IgD-negative memory B cell (primary cell): ENCODE measurements at regions not wholly inside any gene's neighbourhood (a gene's known extent, or its start where the extent isn't known, plus 50 kb on each side); places are given as distances from the start of the nearest gene placed in this dataset.
"Not testable (repeated sequence)": the region's sequence is repeated elsewhere in the genome, so short reads cannot be mapped to it uniquely, and the experiment has no call there.

Experiments
- H3K27ac Mint-ChIP-seq, 3 donors: one replicate each; pipeline ENCODE4 v1.8.0; 2020 to 2022; ENCODE audit warnings: mild to moderate bottlenecking in 3 of 3, mixed read lengths in 3 of 3, moderate library complexity in 1 of 3
- H3K27me3 Mint-ChIP-seq: one replicate; pipeline ENCODE4 v1.8.0; 2021; ENCODE audit warnings: mixed read lengths
- H3K36me3 Mint-ChIP-seq: one replicate; pipeline ENCODE4 v1.8.0; 2020; ENCODE audit warnings: mild to moderate bottlenecking, mixed read lengths
- H3K4me1 Mint-ChIP-seq, 3 donors: one replicate each; pipeline ENCODE4 v1.8.0; 2020 to 2022; ENCODE audit warnings: mixed read lengths in 3 of 3, mild to moderate bottlenecking in 1 of 3
- H3K4me3 Mint-ChIP-seq, 4 donors: one replicate each; pipeline ENCODE4 v1.8.0; 2020 to 2022; ENCODE audit warnings: mild to moderate bottlenecking in 4 of 4, mixed read lengths in 4 of 4, moderate library complexity in 3 of 4
- H3K9me3 Mint-ChIP-seq, 3 donors: one replicate each; pipeline ENCODE4 v1.8.0; 2020 to 2021; ENCODE audit warnings: mixed read lengths in 3 of 3, mild to moderate bottlenecking in 1 of 3

GRCh38 chr1:47683401-47683800, 245.6 kb downstream of the FOXD2 start:
- H3K4me1 Mint-ChIP-seq, result peaks cover 0 to 2% (median 0%) of the 10 kb centered on the region in 3 donors
- no peaks in the 10 kb centered on the region for H3K9me3 Mint-ChIP-seq
- peaks cover 14% of the 10 kb centered on the region for H3K27me3 Mint-ChIP-seq
- no peaks in the 10 kb centered on the region for H3K36me3 Mint-ChIP-seq
- H3K27ac Mint-ChIP-seq, result no peak overlapping the region
- H3K4me3 Mint-ChIP-seq, result no peak overlapping the region

- H3K36me3 Mint-ChIP-seq, result no peaks in the 10 kb centered on the region
- H3K27ac Mint-ChIP-seq, result no peak overlapping the region
- H3K4me3 Mint-ChIP-seq, result no peak overlapping the region
- H3K4me1 Mint-ChIP-seq, result no peaks in the 10 kb centered on the region
- H3K27me3 Mint-ChIP-seq, result peaks cover 15% of the 10 kb centered on the region
- H3K9me3 Mint-ChIP-seq, result no peaks in the 10 kb centered on the region
Measured at GRCh38 chr1:47684518-47684917, 246.7 kb downstream of the FOXD2 start.

DNA sequence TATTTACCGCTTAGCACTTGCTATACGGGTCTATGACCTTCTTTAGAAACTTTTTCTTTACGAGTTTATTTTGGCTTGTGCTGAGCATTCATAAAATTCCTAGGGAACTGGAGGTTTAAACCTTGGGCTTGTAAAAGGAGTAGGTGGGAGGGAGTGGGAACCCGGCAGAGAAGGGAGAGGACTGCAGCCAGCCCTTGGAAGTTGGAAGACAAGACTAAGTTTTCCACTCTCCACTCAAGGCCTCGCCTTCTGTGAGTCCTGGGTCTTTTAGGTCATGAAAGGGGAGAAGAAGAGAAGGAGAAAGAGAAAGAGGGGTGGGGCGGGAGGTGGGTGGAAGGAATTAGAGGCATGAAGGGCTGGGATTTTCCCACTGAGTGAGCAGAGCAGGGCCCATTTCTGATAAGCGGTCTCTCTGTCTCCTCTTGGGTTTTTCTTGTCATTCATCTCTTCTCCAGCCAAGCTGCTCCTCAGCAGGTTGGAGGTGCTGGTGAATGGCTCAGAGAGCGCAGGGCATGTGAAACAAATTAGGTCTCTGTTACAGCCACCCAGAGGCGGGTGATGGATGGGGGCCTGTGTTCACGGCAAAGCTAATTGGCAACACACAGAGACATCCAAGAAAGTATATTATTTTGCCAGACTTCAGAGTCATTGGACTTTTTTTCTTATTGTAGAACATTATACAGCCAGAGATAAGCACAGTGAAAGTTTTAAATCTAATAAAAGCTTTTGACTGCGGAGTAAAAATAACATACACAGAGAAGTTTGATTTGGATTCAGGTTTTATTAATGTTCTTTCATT, 247.3 kb downstream of the FOXD2 start:
- Mint-ChIP-seq H3K27ac (no peak overlapping the region), H3K36me3 (no peaks in the 10 kb centered on the region), H3K4me3 (no peak overlapping the region), H3K4me1 (no peaks in the 10 kb centered on the region), H3K9me3 (no peaks in the 10 kb centered on the region), H3K27me3 (peaks cover 18% of the 10 kb centered on the region)

DNA sequence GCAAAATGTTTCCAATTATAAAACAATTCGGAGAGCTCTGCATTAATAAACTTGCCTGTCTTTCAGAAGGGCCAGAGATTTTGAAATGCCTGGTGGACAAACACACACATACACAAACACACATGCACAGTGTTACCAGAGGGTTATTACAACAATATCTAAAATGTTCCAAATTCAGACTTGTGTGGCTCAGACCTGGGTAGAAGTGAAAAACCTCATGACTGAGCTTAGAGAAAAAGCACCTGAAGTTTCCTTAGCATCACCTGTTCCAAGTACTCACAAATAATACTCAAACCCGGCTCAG, 247.9 kb downstream of the FOXD2 start:
- Mint-ChIP-seq H3K27ac (no peak overlapping the region), H3K4me1 (no peaks in the 10 kb centered on the region), H3K36me3 (no peaks in the 10 kb centered on the region), H3K4me3 (no peak overlapping the region), H3K9me3 (no peaks in the 10 kb centered on the region), H3K27me3 (peaks cover 17% of the 10 kb centered on the region)

DNA sequence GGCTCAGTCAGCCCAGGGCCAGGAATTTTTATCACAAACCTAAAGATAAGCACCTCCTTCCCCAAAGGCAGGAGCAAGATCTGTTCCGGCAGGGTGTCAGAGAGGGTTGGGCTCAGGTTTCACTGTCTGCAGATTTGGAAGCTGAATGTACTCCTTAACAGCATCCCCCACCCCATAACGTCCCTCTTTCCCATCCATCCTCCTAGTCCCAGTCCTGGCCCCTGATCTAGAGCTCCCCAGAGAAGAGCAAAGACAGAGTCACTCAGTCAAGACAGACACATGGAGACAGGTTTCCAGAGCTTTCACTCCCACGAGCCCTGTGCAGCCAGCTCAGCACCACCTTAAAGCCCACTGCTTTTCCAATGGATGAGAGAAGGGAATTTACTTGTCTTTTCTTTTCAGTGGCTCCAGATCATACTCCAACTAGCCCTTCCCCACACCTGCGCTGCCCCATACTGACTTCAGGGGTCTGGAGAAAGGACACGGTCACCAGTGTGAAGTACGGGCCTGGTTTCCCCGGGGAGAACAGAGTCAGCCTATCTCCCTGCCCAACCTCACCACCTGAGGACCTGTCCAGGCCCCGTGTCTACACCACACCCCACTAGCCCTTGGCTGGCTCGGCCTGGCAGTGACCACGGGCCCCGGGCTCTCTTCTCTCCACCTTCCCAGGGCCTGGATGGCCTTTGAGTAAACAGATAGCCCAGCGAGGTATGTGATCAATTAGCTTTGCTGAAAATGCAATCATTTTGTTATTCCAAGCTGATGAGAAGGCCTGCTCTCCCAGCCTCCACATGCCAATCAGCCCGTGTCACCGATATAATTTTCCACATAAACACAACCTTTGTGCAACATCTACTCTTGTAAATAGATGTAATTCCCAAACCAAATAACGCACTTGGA, 249.1 kb downstream of the FOXD2 start:
- no peak overlapping the region for H3K27ac Mint-ChIP-seq
- peaks cover 19% of the 10 kb centered on the region for H3K27me3 Mint-ChIP-seq
- no peak overlapping the region for H3K4me3 Mint-ChIP-seq
- no peaks in the 10 kb centered on the region for H3K36me3 Mint-ChIP-seq
- no peaks in the 10 kb centered on the region for H3K9me3 Mint-ChIP-seq
- H3K4me1 Mint-ChIP-seq, result no peaks in the 10 kb centered on the region

- Mint-ChIP-seq H3K27me3 (peaks cover 21% of the 10 kb centered on the region), H3K4me3 (no peak overlapping the region), H3K4me1 (no peaks in the 10 kb centered on the region), H3K9me3 (no peaks in the 10 kb centered on the region), H3K27ac (no peak overlapping the region), H3K36me3 (no peaks in the 10 kb centered on the region)
Measured at GRCh38 chr1:47687631-47688460, 250.0 kb downstream of the FOXD2 start.

GRCh38 chr1:47688461-47689296, 250.8 kb downstream of the FOXD2 start:
- no peaks in the 10 kb centered on the region for H3K36me3 Mint-ChIP-seq
- peaks cover 22% of the 10 kb centered on the region for H3K27me3 Mint-ChIP-seq
- H3K27ac Mint-ChIP-seq, result no peak overlapping the region
- no peak overlapping the region for H3K4me3 Mint-ChIP-seq
- no peaks in the 10 kb centered on the region for H3K4me1 Mint-ChIP-seq
- H3K9me3 Mint-ChIP-seq, result no peaks in the 10 kb centered on the region

DNA sequence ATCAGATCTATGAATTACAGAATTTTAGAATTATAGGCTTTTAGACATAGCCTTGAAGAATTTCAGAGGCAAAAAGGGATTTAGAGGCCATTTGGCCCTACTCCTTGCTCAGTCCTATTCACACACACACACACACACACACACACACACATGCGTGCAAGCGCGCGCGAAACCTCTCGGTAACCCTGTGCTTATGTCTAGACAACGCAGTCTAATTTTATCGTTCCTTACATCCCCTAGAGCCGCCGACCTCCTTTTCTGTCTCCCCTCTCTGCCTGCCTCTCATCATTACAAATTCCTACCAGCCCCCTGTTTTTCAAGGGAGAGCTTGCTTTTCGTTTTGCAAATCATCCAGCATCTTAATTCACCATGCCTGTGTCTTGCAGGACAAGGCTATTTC, 252.1 kb downstream of the FOXD2 start:
- no peaks in the 10 kb centered on the region for H3K4me1 Mint-ChIP-seq
- H3K9me3 Mint-ChIP-seq, result no peaks in the 10 kb centered on the region
- H3K27me3 Mint-ChIP-seq, result peaks cover 22% of the 10 kb centered on the region
- no peaks in the 10 kb centered on the region for H3K36me3 Mint-ChIP-seq
- no peak overlapping the region for H3K4me3 Mint-ChIP-seq
- H3K27ac Mint-ChIP-seq, result no peak overlapping the region

GRCh38 chr1:47690341-47691250, 252.8 kb downstream of the FOXD2 start:
- H3K9me3 Mint-ChIP-seq, result no peaks in the 10 kb centered on the region
- no peaks in the 10 kb centered on the region for H3K36me3 Mint-ChIP-seq
- no peaks in the 10 kb centered on the region for H3K4me1 Mint-ChIP-seq
- no peak overlapping the region for H3K27ac Mint-ChIP-seq
- H3K4me3 Mint-ChIP-seq, result no peak overlapping the region
- peaks cover 20% of the 10 kb centered on the region for H3K27me3 Mint-ChIP-seq

- not testable (repeated sequence) for H3K4me3 Mint-ChIP-seq, H3K4me1 Mint-ChIP-seq, H3K9me3 Mint-ChIP-seq, H3K36me3 Mint-ChIP-seq, H3K27ac Mint-ChIP-seq
- peaks cover 20% of the 10 kb centered on the region for H3K27me3 Mint-ChIP-seq
Measured at GRCh38 chr1:47691293-47691692, 253.4 kb downstream of the FOXD2 start.

GRCh38 chr1:47692196-47692595, 254.4 kb downstream of the FOXD2 start:
- H3K36me3 Mint-ChIP-seq, result no peaks in the 10 kb centered on the region
- H3K9me3 Mint-ChIP-seq, result no peaks in the 10 kb centered on the region
- H3K27ac Mint-ChIP-seq, result no peak overlapping the region
- no peak overlapping the region for H3K4me3 Mint-ChIP-seq
- no peaks in the 10 kb centered on the region for H3K4me1 Mint-ChIP-seq
- peaks cover 20% of the 10 kb centered on the region for H3K27me3 Mint-ChIP-seq

- Mint-ChIP-seq H3K27ac (no peak overlapping the region), H3K4me3 (no peak overlapping the region), H3K27me3 (peaks cover 14% of the 10 kb centered on the region), H3K4me1 (no peaks in the 10 kb centered on the region), H3K9me3 (no peaks in the 10 kb centered on the region), H3K36me3 (no peaks in the 10 kb centered on the region)
Measured at GRCh38 chr1:47693115-47693514, 255.3 kb downstream of the FOXD2 start.

DNA sequence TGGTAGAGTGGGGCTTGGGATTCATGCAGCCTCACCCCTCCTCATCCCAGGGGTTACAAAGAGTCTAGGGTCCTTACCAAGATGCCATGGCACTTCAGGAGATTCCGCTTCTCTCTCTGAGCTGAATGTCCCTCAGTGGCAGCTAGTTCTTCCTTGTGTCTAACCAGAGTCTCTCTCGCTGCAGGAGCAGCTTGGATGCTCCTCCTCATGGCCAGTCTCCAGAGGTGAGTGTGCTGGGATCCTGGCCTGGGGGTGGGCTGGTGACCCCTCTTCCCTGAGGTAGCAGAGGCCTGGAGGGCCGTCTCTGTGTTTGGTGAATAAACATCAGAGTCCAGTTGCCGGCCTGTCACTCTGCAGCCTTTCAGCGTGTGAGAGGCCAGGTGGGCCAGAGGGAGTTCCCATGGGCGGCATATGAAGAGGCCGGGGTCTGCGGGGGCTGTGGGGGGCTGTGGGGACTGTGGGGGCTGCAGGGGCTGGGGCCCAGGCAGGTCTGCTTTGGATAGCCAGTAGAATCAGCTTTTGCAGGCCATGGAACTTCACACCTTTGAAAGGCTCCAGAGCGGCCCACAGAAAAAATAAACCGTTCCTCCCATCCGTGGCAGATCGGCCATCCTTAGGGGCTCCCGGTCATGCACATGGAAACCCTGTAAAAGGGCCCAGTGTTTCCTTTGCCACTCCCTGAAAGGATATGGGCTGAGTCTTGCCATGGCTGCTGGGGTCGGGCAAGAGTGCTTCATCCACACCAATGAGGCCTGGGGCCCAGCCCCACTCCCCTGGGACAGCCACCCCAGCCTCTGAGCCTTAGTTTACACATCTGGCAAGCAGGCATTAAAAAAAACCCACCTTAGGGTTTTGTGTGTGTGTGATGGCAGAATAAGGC, 256.4 kb downstream of the FOXD2 start:
- no peaks in the 10 kb centered on the region for H3K36me3 Mint-ChIP-seq
- no peaks in the 10 kb centered on the region for H3K4me1 Mint-ChIP-seq
- no peak overlapping the region for H3K27ac Mint-ChIP-seq
- H3K4me3 Mint-ChIP-seq, result no peak overlapping the region
- no peaks in the 10 kb centered on the region for H3K9me3 Mint-ChIP-seq
- peaks cover 12% of the 10 kb centered on the region for H3K27me3 Mint-ChIP-seq
